ENCODE measurements at regions not wholly inside any gene's neighbourhood (a gene's known extent, or its start where the extent isn't known, plus 50 kb on each side); places are given as distances from the start of the nearest gene placed in this dataset.

- ChIA-PET CTCF (no interaction called here), POLR2A (ENCODE audit: unreplicated experiment) (no interaction called here)
- no TSS peak for BruUV-seq (replicated peaks)
- no peaks in the 10 kb centered on the region for H3K9me2 ChIP-seq (replicated peaks; ENCODE audit: low read length)
- H3K36me3 ChIP-seq (ENCODE audit: low read depth, low read length) = no peaks in the 10 kb centered on the region
- ATAC-seq (no peak), DNase-seq (no peak)
- H3K4me1 ChIP-seq (ENCODE audit: insufficient read depth, low read length) = 0 out of 2 replicates have a peak, but pooled peaks cover 4% of the 10 kb centered on the region
- H3F3A ChIP-seq (ENCODE audit: low read length, unreplicated experiment) = no peaks in the 10 kb centered on the region
- H3K27ac ChIP-seq (ENCODE audit: low read length) = no peak overlapping the region
- H3K9ac ChIP-seq (ENCODE audit: low read length) = no peak overlapping the region
- no peaks in the 10 kb centered on the region for H3K79me2 ChIP-seq (ENCODE audit: low read length)
- H3K4me2 ChIP-seq (ENCODE audit: low read length) = no peak overlapping the region
- no peaks in the 10 kb centered on the region for H3K9me3 ChIP-seq (ENCODE audit: low read length)
- H3K27me3 ChIP-seq (ENCODE audit: low read length) = no peaks in the 10 kb centered on the region
- intact Hi-C loops (cut with micrococcal nuclease) = no loop called here
- TF ChIP-seq EZH2 (IDR thresholded peaks at IDR 0.05; ENCODE audit: low read length, unreplicated experiment) (no peak), EZH2phosphoT487 (IDR thresholded peaks at IDR 0.05; ENCODE audit: borderline replicate concordance, low read length) (no peak)
- TF ChIP-seq, protein P1, sequence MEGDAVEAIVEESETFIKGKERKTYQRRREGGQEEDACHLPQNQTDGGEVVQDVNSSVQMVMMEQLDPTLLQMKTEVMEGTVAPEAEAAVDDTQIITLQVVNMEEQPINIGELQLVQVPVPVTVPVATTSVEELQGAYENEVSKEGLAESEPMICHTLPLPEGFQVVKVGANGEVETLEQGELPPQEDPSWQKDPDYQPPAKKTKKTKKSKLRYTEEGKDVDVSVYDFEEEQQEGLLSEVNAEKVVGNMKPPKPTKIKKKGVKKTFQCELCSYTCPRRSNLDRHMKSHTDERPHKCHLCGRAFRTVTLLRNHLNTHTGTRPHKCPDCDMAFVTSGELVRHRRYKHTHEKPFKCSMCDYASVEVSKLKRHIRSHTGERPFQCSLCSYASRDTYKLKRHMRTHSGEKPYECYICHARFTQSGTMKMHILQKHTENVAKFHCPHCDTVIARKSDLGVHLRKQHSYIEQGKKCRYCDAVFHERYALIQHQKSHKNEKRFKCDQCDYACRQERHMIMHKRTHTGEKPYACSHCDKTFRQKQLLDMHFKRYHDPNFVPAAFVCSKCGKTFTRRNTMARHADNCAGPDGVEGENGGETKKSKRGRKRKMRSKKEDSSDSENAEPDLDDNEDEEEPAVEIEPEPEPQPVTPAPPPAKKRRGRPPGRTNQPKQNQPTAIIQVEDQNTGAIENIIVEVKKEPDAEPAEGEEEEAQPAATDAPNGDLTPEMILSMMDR (conservative IDR thresholded peaks at IDR 0.05; ENCODE audit: low read depth, low read length) = no peak
- H3K4me3 ChIP-seq (ENCODE audit: low read length) = no peak overlapping the region
- H2AFZ ChIP-seq (ENCODE audit: low read length) = no peak overlapping the region
- no peaks in the 10 kb centered on the region for H4K20me1 ChIP-seq (ENCODE audit: low read length)
These were observed 60.6 kb upstream of the CDK20 start for GRCh38 chr9:88034964-88035363.

- H2AFZ ChIP-seq (ENCODE audit: low read length) = 0 out of 2 replicates have a peak overlapping the region, but pooled peaks have one; percentile 12
- BruUV-seq (replicated peaks) = no TSS peak
- ChIA-PET POLR2A (ENCODE audit: unreplicated experiment) (interaction anchor here (0.6 kb wide), 1 partner anchor 42 kb away, joined by 4 read pairs; no protein-coding TSS in a partner anchor), CTCF (no interaction called here)
- DNase-seq (no peak), ATAC-seq (no peak)
- no peak overlapping the region for H3K4me3 ChIP-seq (ENCODE audit: low read length)
- no peak overlapping the region for H3K4me2 ChIP-seq (ENCODE audit: low read length)
- no peak overlapping the region for H3K9ac ChIP-seq (ENCODE audit: low read length)
- H3K27ac ChIP-seq (ENCODE audit: low read length) = peak overlapping the region; percentile 36; the same call in 1 of the 2 replicates
- intact Hi-C loops (cut with micrococcal nuclease) = no loop called here
- H3K36me3 ChIP-seq (ENCODE audit: low read depth, low read length) = no peaks in the 10 kb centered on the region
- no peaks in the 10 kb centered on the region for H3K9me3 ChIP-seq (ENCODE audit: low read length)
- H3K4me1 ChIP-seq (ENCODE audit: insufficient read depth, low read length) = 0 out of 2 replicates have a peak, but pooled peaks cover 4% of the 10 kb centered on the region
- no peaks in the 10 kb centered on the region for H4K20me1 ChIP-seq (ENCODE audit: low read length)
- H3F3A ChIP-seq (ENCODE audit: low read length, unreplicated experiment) = no peaks in the 10 kb centered on the region
- TF ChIP-seq EZH2phosphoT487 (IDR thresholded peaks at IDR 0.05; ENCODE audit: borderline replicate concordance, low read length) (no peak), EZH2 (IDR thresholded peaks at IDR 0.05; ENCODE audit: low read length, unreplicated experiment) (no peak)
- TF ChIP-seq, protein P1 (conservative IDR thresholded peaks at IDR 0.05; ENCODE audit: low read depth, low read length) = no peak
- H3K79me2 ChIP-seq (ENCODE audit: low read length) = no peaks in the 10 kb centered on the region
- H3K9me2 ChIP-seq (replicated peaks; ENCODE audit: low read length) = no peaks in the 10 kb centered on the region
- H3K27me3 ChIP-seq (ENCODE audit: low read length) = no peaks in the 10 kb centered on the region
These were observed 59.0 kb upstream of the CDK20 start for GRCh38 chr9:88033359-88033702.

GRCh38 chr9:88028338-88028737, 54.0 kb upstream of the CDK20 start:
- BruUV-seq (replicated peaks) = no TSS peak
- Histone ChIP-seq H3F3A (ENCODE audit: low read length, unreplicated experiment) (no peaks in the 10 kb centered on the region), H3K79me2 (ENCODE audit: low read length) (no peaks in the 10 kb centered on the region), H3K27me3 (ENCODE audit: low read length) (no peaks in the 10 kb centered on the region), H3K9me2 (replicated peaks; ENCODE audit: low read length) (no peaks in the 10 kb centered on the region), H2AFZ (ENCODE audit: low read length) (no peak overlapping the region), H3K4me2 (ENCODE audit: low read length) (no peak overlapping the region), H3K27ac (ENCODE audit: low read length) (no peak overlapping the region), H3K4me3 (ENCODE audit: low read length) (no peak overlapping the region), H3K4me1 (ENCODE audit: insufficient read depth, low read length) (0 out of 2 replicates have a peak, but pooled peaks cover 4% of the 10 kb centered on the region), H3K36me3 (ENCODE audit: low read depth, low read length) (no peaks in the 10 kb centered on the region), H3K9ac (ENCODE audit: low read length) (no peak overlapping the region), H3K9me3 (ENCODE audit: low read length) (no peaks in the 10 kb centered on the region), H4K20me1 (ENCODE audit: low read length) (no peaks in the 10 kb centered on the region)
- intact Hi-C loops (cut with micrococcal nuclease) = no loop called here
- DNase-seq = no peak
- ChIA-PET CTCF (no interaction called here), POLR2A (ENCODE audit: unreplicated experiment) (no interaction called here)
- no peak for ATAC-seq
- TF ChIP-seq EZH2phosphoT487 (IDR thresholded peaks at IDR 0.05; ENCODE audit: borderline replicate concordance, low read length) = no peak

Measured in PC-3 (cell line).